HEK293 (cell line): ENCODE measurements at regions not wholly inside any gene's neighbourhood (a gene's known extent, or its start where the extent isn't known, plus 50 kb on each side); places are given as distances from the start of the nearest gene placed in this dataset.

Experiments
- CTCF ChIA-PET: fragments of 350-600 bp; formaldehyde crosslinking; extraction: SDS; loops from one replicate; lab custom pipeline; 2021; ENCODE audit warnings: antibody characterized with exemption; lab: Yijun Ruan, JAX
- POLR2A ChIA-PET: fragments of 300-600 bp; formaldehyde crosslinking; extraction: SDS; loops from one replicate; lab custom pipeline; 2020; ENCODE audit warnings: antibody characterized with exemption, inconsistent platforms; lab: Yijun Ruan, JAX
- H3K27ac ChIP-seq: fragments of 200-500 bp; sonication (Bioruptor generic); 2 replicates; pipeline ENCODE4 v1.5.1; 2014; ENCODE audit warnings: low read depth, low read length, control low read depth, inconsistent platforms; ENCODE audit errors: extremely low read depth
- H3K36me3 ChIP-seq, 2 experiments: fragments of 200-500 bp in 1 of 2; sonication (Bioruptor generic) in 1 of 2; 1 replicate in 1 of 2; 2 replicates in 1 of 2; pipeline ENCODE4 v1.5.1; 2014 to 2017; ENCODE audit warnings: inconsistent platforms in 2 of 2, low read length in 2 of 2; ENCODE audit not compliant: control insufficient read depth in 2 of 2, insufficient read depth in 1 of 2
- H3K4me1 ChIP-seq: fragments of 200-500 bp; sonication (Bioruptor generic); 2 replicates; pipeline ENCODE4 v1.5.1; 2014; ENCODE audit warnings: mild to moderate bottlenecking, low read length, inconsistent platforms; ENCODE audit not compliant: control insufficient read depth, insufficient read depth
- H3K4me3 ChIP-seq: 2 replicates; pipeline ENCODE4 v1.5.1; 2011; ENCODE audit warnings: low read depth, mild to moderate bottlenecking, control low read depth, low read length, moderate library complexity
- H3K9me3 ChIP-seq: fragments of 200-500 bp; sonication (Bioruptor generic); 2 replicates; pipeline ENCODE4 v1.5.1; 2014; ENCODE audit warnings: low read depth, low read length, inconsistent platforms; ENCODE audit not compliant: control insufficient read depth, insufficient read depth
- AEBP2 ChIP-seq: fragments of 450-650 bp; formaldehyde crosslinking; IDR thresholded peaks from 2 replicates; pipeline ENCODE4 v1.5.1; 2016; ENCODE audit warnings: missing biosample characterization, missing genetic modification characterization, borderline replicate concordance
- GLI2 ChIP-seq: fragments of 450-650 bp; formaldehyde crosslinking; IDR thresholded peaks from 2 replicates; pipeline ENCODE4; 2017; ENCODE audit warnings: missing biosample characterization, missing genetic modification characterization, low read depth, borderline replicate concordance
- GLIS1 ChIP-seq: fragments of 450-650 bp; formaldehyde crosslinking; IDR thresholded peaks from 2 replicates; pipeline ENCODE4 v1.5.1; 2016; ENCODE audit warnings: missing biosample characterization, missing genetic modification characterization
- GLIS2 ChIP-seq: fragments of 450-650 bp; formaldehyde crosslinking; IDR thresholded peaks from 2 replicates; pipeline ENCODE4 v1.5.1; 2016; ENCODE audit warnings: missing biosample characterization, missing genetic modification characterization
- HOXC10 ChIP-seq: sonication (generic); formaldehyde crosslinking; IDR thresholded peaks from 2 replicates; pipeline ENCODE4 v1.8.1; 2023; ENCODE audit warnings: mild to moderate bottlenecking, missing genetic modification reagents
- HOXD13 ChIP-seq: sonication (generic); formaldehyde crosslinking; IDR thresholded peaks from 2 replicates; pipeline ENCODE4 v1.8.0; 2022; ENCODE audit warnings: missing genetic modification reagents, borderline replicate concordance
- KLF17 ChIP-seq: fragments of 450-650 bp; formaldehyde crosslinking; IDR thresholded peaks from 2 replicates; pipeline ENCODE4 v1.5.1; 2016; ENCODE audit warnings: missing biosample characterization, missing genetic modification characterization
- SALL2 ChIP-seq: fragments of 450-650 bp; formaldehyde crosslinking; IDR thresholded peaks from 2 replicates; pipeline ENCODE4 v1.5.0; 2017; ENCODE audit warnings: missing biosample characterization, mild to moderate bottlenecking, missing genetic modification characterization, borderline replicate concordance
- SP7 ChIP-seq: fragments of 450-650 bp; formaldehyde crosslinking; IDR thresholded peaks from 2 replicates; pipeline ENCODE4 v1.5.1; 2016; ENCODE audit warnings: missing biosample characterization, missing genetic modification characterization
- TRIM28 ChIP-seq: IDR thresholded peaks from 2 replicates; pipeline ENCODE4 v1.6.1; 2011; ENCODE audit warnings: low read length, control low read depth, borderline replicate concordance
- ZBTB10 ChIP-seq: fragments of 450-650 bp; formaldehyde crosslinking; IDR thresholded peaks from 2 replicates; pipeline ENCODE4 v1.5.1; 2016; ENCODE audit warnings: missing biosample characterization, missing genetic modification characterization
- ZBTB11 ChIP-seq: fragments of 450-650 bp; formaldehyde crosslinking; conservative IDR thresholded peaks from 2 replicates; pipeline ENCODE4 v1.5.1; 2016; ENCODE audit warnings: low read depth, missing biosample characterization, missing genetic modification characterization
- ZBTB7A ChIP-seq: fragments of 450-650 bp; formaldehyde crosslinking; IDR thresholded peaks from 2 replicates; pipeline ENCODE4 v1.5.1; 2016; ENCODE audit warnings: low read depth, missing biosample characterization, missing genetic modification characterization
- ZFP3 ChIP-seq: fragments of 450-650 bp; formaldehyde crosslinking; IDR thresholded peaks from 2 replicates; pipeline ENCODE4 v1.5.1; 2016; ENCODE audit warnings: low read depth, missing biosample characterization, missing genetic modification characterization
- ZNF138 ChIP-seq: fragments of 450-650 bp; formaldehyde crosslinking; IDR thresholded peaks from 2 replicates; pipeline ENCODE4 v1.5.1; 2016; ENCODE audit warnings: missing biosample characterization, missing genetic modification characterization, borderline replicate concordance
- ZNF214 ChIP-seq: fragments of 450-650 bp; formaldehyde crosslinking; IDR thresholded peaks from 2 replicates; pipeline ENCODE4 v1.5.1; 2017; ENCODE audit warnings: missing biosample characterization, mild to moderate bottlenecking, missing genetic modification characterization, borderline replicate concordance
- ZNF24 ChIP-seq: fragments of 450-650 bp; formaldehyde crosslinking; IDR thresholded peaks from 2 replicates; pipeline ENCODE4 v1.5.1; 2016; ENCODE audit warnings: missing biosample characterization, missing genetic modification characterization
- ZNF248 ChIP-seq: fragments of 450-650 bp; formaldehyde crosslinking; IDR thresholded peaks from 2 replicates; pipeline ENCODE4 v1.5.1; 2017; ENCODE audit warnings: missing biosample characterization, missing genetic modification characterization
- ZNF302 ChIP-seq: fragments of 450-650 bp; formaldehyde crosslinking; IDR thresholded peaks from 2 replicates; pipeline ENCODE4 v1.5.1; 2016; ENCODE audit warnings: missing biosample characterization, missing genetic modification characterization, low read depth
- ZNF341 ChIP-seq: fragments of 450-650 bp; formaldehyde crosslinking; IDR thresholded peaks from 2 replicates; pipeline ENCODE4; 2016; ENCODE audit warnings: low read depth, missing biosample characterization, missing genetic modification characterization
- ZNF449 ChIP-seq: fragments of 450-650 bp; formaldehyde crosslinking; IDR thresholded peaks from 2 replicates; pipeline ENCODE4 v1.5.1; 2017; ENCODE audit warnings: missing biosample characterization, mild to moderate bottlenecking, missing genetic modification characterization, moderate library complexity
- ZNF510 ChIP-seq: fragments of 450-650 bp; formaldehyde crosslinking; IDR thresholded peaks from 2 replicates; pipeline ENCODE4 v1.5.1; 2018; ENCODE audit warnings: mild to moderate bottlenecking, missing genetic modification characterization, missing biosample characterization; ENCODE audit not compliant: insufficient replicate concordance
- ZNF777 ChIP-seq: fragments of 450-650 bp; formaldehyde crosslinking; IDR thresholded peaks from 2 replicates; pipeline ENCODE4 v1.5.1; 2017; ENCODE audit warnings: missing biosample characterization, missing genetic modification characterization, borderline replicate concordance
- ZSCAN16 ChIP-seq: fragments of 450-650 bp; formaldehyde crosslinking; IDR thresholded peaks from 2 replicates; pipeline ENCODE4 v1.5.1; 2016; ENCODE audit warnings: missing biosample characterization, missing genetic modification characterization
- ZSCAN18 ChIP-seq: fragments of 450-650 bp; formaldehyde crosslinking; IDR thresholded peaks from 2 replicates; pipeline ENCODE4 v1.5.1; 2016; ENCODE audit warnings: missing biosample characterization, missing genetic modification characterization
- ZXDB ChIP-seq: fragments of 450-650 bp; formaldehyde crosslinking; IDR thresholded peaks from 2 replicates; pipeline ENCODE4 v1.5.1; 2016; ENCODE audit warnings: missing biosample characterization, missing genetic modification characterization

- CTCF ChIA-PET, result no interaction called here
- TF ChIP-seq SP7, result no peak
- TF ChIP-seq GLI2 (tag by site-specific recombination), result no peak
- TF ChIP-seq ZNF302, result no peak
- no peak for TF ChIP-seq AEBP2 (tag by site-specific recombination)
- TF ChIP-seq HOXC10, result no peak
- no peak for TF ChIP-seq ZSCAN18 (tag by site-specific recombination)
- TF ChIP-seq ZNF24 (tag by site-specific recombination), result no peak
- no peak for TF ChIP-seq ZXDB (tag by site-specific recombination)
- TF ChIP-seq ZNF248, result no peak
- no peak for TF ChIP-seq GLIS1
- TF ChIP-seq GLIS2 (tag by site-specific recombination), result no peak
- TF ChIP-seq ZNF449, result no peak
- no peak for TF ChIP-seq ZNF341 (tag by site-specific recombination)
- no peak for TF ChIP-seq SALL2
- TF ChIP-seq KLF17 (tag by site-specific recombination), result no peak
- no peak for TF ChIP-seq ZNF777 (tag by site-specific recombination)
- TF ChIP-seq, all 188 proteins: peak for 0
Measured at GRCh38 chr13:74708629-74709028, 574.4 kb upstream of the KLF12 start.

GRCh38 chr13:74707291-74707690, 573.1 kb upstream of the KLF12 start:
- no peaks in the 10 kb centered on the region for H3K4me1 ChIP-seq
- ChIA-PET POLR2A (interaction anchor here (0.7 kb wide), 1 partner anchor 140 kb away, joined by 4 read pairs; no protein-coding TSS in a partner anchor), CTCF (no interaction called here)
- H3K36me3 ChIP-seq, result no peaks in the 10 kb centered on the region
- no peak overlapping the region for H3K27ac ChIP-seq
- no peak overlapping the region for H3K4me3 ChIP-seq
- H3K9me3 ChIP-seq, result no peaks in the 10 kb centered on the region
- TF ChIP-seq ZNF248 (no peak), ZNF214 (tag by site-specific recombination) (no peak), ZBTB7A (no peak), HOXD13 (CRISPR knock-in tag) (no peak), ZBTB11 (tag by site-specific recombination) (no peak), ZNF510 (tag by site-specific recombination) (no peak), ZFP3 (tag by site-specific recombination) (no peak), ZSCAN16 (tag by site-specific recombination) (no peak), ZNF138 (tag by site-specific recombination) (no peak), ZBTB10 (tag by site-specific recombination) (no peak), TRIM28 (no peak)

More at GRCh38 chr13:74708629-74709028, 574.4 kb upstream of the KLF12 start:
- no peak overlapping the region for H3K4me3 ChIP-seq
- H3K36me3 ChIP-seq, result no peaks in the 10 kb centered on the region
- H3K9me3 ChIP-seq, result no peaks in the 10 kb centered on the region
- H3K4me1 ChIP-seq, result no peaks in the 10 kb centered on the region
- no peak overlapping the region for H3K27ac ChIP-seq
- POLR2A ChIA-PET, result no interaction called here
